ENCODE measurements at regions not wholly inside any gene's neighbourhood (a gene's known extent, or its start where the extent isn't known, plus 50 kb on each side); places are given as distances from the start of the nearest gene placed in this dataset.
"Not testable (repeated sequence)": the region's sequence is repeated elsewhere in the genome, so short reads cannot be mapped to it uniquely, and the experiment has no call there.

GRCh38 chrX:83416273-83416672 lies 91.8 kb upstream of the POU3F4 start:
- peak in 1 of 2 experiments; percentile 22 for DNase-seq

- no peak for DNase-seq
Observed at GRCh38 chrX:83419030-83419792, 88.9 kb upstream of the POU3F4 start.

- no peak for DNase-seq
Observed at GRCh38 chrX:83422836-83423235, 85.3 kb upstream of the POU3F4 start.

- not testable (repeated sequence) for DNase-seq
Observed at GRCh38 chrX:83442552-83442951, 65.5 kb upstream of the POU3F4 start.

DNA sequence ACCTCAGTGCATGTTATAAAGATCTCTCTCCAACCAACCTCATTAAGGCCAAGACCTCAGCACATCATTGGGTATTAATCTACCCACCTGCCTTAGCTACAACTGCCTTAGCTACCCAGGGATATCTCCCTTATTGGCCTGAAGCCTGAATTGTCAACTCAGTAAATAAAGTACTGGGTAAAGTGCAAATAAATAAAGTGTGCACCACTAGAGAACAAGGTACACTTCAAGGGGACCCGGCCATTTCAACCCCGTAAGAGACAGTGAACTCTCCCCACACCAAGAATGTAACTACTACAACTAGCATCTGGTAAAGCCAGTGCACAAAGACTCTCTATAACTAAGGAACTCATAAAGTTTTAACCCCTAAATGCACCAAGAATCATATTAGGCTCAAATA lies 61.7 kb upstream of the POU3F4 start:
- DNase-seq: no peak

Measured in NCI-H526 (cell line).